Peyer's patch (tissue), 4 donors: ENCODE measurements at regions not wholly inside any gene's neighbourhood (a gene's known extent, or its start where the extent isn't known, plus 50 kb on each side); places are given as distances from the start of the nearest gene placed in this dataset.
"Not testable (repeated sequence)": the region's sequence is repeated elsewhere in the genome, so short reads cannot be mapped to it uniquely, and the experiment has no call there.

Source experiments
- DNase-seq, 3 donors: peaks; one replicate each; pipeline ENCODE4 v3.0.0-alpha.2; 2017 to 2019
- H3K27ac ChIP-seq, 4 donors: fragments of 200-600 bp; sonication (generic); one replicate each; pipeline ENCODE4 v1.5.1; 2016 to 2019
- H3K27me3 ChIP-seq, 2 donors: fragments of 200-600 bp; sonication (generic); one replicate each; pipeline ENCODE4 v1.5.1; 2019
- H3K36me3 ChIP-seq, 3 donors: fragments of 200-600 bp; sonication (generic); one replicate each; pipeline ENCODE4 v1.5.1; 2016 to 2019
- H3K4me1 ChIP-seq, 4 donors: fragments of 200-600 bp; sonication (generic); one replicate each; pipeline ENCODE4 v1.5.1; 2016 to 2019
- H3K4me3 ChIP-seq, 4 donors: fragments of 200-600 bp; sonication (generic); 1 replicate in 3 of 4; 2 replicates in 1 of 4; pipeline ENCODE4 v1.5.1; 2016 to 2019; ENCODE audit warnings: mild to moderate bottlenecking in 1 of 4
- H3K9me3 ChIP-seq, 4 donors: fragments of 200-600 bp; sonication (generic); one replicate each; pipeline ENCODE4 v1.5.1; 2016 to 2019; ENCODE audit warnings: mild to moderate bottlenecking in 1 of 4
- CTCF ChIP-seq, 6 experiments: fragments of 450-650 bp in 4 of 6; fragments of 200-600 bp in 2 of 6; sonication (generic) in 1 of 6; IDR thresholded peaks; one replicate each; pipeline ENCODE4 v1.5.1; 2017 to 2019; ENCODE audit warnings: antibody characterized with exemption in 6 of 6, mild to moderate bottlenecking in 3 of 6, moderate library complexity in 1 of 6
- POLR2A ChIP-seq, 2 donors: fragments of 450-650 bp; IDR thresholded peaks; one replicate each; pipeline ENCODE4 v1.5.1; 2017; ENCODE audit warnings: antibody characterized with exemption in 2 of 2, mild to moderate bottlenecking in 2 of 2, moderate library complexity in 2 of 2

DNA sequence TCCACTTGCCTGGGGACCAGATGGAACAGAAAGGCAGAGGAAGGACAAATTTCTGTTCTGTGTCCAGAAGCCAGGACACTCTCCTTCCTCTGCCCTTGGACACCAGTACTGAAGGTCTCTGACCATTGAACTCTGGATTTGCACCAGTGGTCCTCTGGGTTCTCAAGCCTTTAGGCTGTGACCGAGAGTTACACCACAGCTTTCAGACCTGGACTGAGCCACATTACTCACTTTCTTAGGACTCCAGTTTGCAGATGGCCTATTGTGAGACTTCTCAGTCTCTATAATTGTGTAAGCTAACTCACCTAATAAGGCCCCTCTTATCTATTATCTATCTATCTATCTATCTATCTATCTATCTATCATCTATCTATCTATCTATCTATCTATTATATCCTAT lies 295.3 kb upstream of the GALNTL6 start:
- no peak overlapping the region for H3K4me3 ChIP-seq

GRCh38 chr4:171516694-171517093 lies 296.5 kb upstream of the GALNTL6 start:
- Histone ChIP-seq H3K27ac (no peak overlapping the region), H3K4me3 (no peak overlapping the region), H3K27me3 (no peaks in the 10 kb centered on the region), H3K36me3 (no peaks in the 10 kb centered on the region), H3K4me1 (no peaks in the 10 kb centered on the region), H3K9me3 (no peaks in the 10 kb centered on the region)
- TF ChIP-seq CTCF (IDR thresholded peaks at IDR 0.05) (no peak), POLR2A (IDR thresholded peaks at IDR 0.05) (no peak)
- no peak for DNase-seq

More for the DNA sequence above, 295.3 kb upstream of the GALNTL6 start:
- TF ChIP-seq CTCF (IDR thresholded peaks at IDR 0.05) = no peak
- no peak for TF ChIP-seq POLR2A (IDR thresholded peaks at IDR 0.05)
- H3K27me3 ChIP-seq = no peaks in the 10 kb centered on the region
- no peaks in the 10 kb centered on the region for H3K4me1 ChIP-seq
- DNase-seq = no peak
- H3K27ac ChIP-seq = no peak overlapping the region
- H3K36me3 ChIP-seq = no peaks in the 10 kb centered on the region
- H3K9me3 ChIP-seq = no peaks in the 10 kb centered on the region

DNA sequence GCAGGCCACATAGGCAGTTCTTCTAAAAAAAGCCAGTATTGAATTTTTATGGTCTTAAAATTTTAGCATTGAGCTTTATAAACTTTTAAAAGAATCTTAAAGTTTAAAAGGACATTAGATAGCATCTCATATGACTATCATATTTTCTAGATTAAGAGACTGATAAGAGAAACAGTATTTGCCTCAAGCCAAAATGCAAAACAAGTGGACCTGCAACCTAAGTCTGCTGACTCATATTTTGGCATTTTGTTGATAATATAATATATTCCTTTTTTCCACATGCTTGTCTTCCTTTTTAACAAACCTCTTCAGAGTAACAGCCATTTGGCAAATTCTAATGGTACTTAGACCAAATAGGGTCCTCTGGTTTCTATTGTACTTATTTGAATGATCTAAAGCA lies 328.5 kb upstream of the GALNTL6 start:
- Histone ChIP-seq H3K27me3 (no peaks in the 10 kb centered on the region), H3K4me3 (no peak overlapping the region), H3K36me3 (no peaks in the 10 kb centered on the region), H3K9me3 (no peaks in the 10 kb centered on the region), H3K4me1 (no peaks in the 10 kb centered on the region), H3K27ac (no peak overlapping the region)
- TF ChIP-seq POLR2A (IDR thresholded peaks at IDR 0.05) = no peak
- no peak for DNase-seq

GRCh38 chr4:171478181-171478580 lies 335.0 kb upstream of the GALNTL6 start:
- TF ChIP-seq CTCF (IDR thresholded peaks at IDR 0.05) (no peak), POLR2A (IDR thresholded peaks at IDR 0.05) (no peak)
- Histone ChIP-seq H3K4me3 (no peak overlapping the region), H3K4me1 (no peaks in the 10 kb centered on the region), H3K27me3 (no peaks in the 10 kb centered on the region), H3K27ac (no peak overlapping the region), H3K9me3 (no peaks in the 10 kb centered on the region), H3K36me3 (no peaks in the 10 kb centered on the region)
- DNase-seq = no peak

DNA sequence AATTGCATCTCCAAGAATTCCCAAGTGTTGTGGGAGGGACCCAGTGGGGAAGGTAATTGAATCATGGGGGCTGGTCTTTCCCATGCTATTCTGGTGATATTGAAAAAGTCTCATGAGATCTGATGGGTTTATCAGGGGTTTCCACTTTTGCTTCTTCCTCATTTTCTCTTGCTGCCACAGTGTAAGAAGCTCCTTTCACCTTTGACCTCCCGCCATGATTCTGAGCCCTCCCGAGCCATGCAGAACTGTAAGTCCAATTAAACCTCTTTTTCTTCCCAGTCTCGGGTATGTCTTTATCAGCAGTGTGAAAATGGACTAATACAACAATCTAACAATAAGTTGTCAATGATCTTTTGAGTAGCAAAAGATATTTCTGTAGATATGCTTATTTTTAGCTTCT lies 338.1 kb upstream of the GALNTL6 start:
- H3K27me3 ChIP-seq, H3K36me3 ChIP-seq, H3K4me1 ChIP-seq, H3K4me3 ChIP-seq, H3K27ac ChIP-seq, DNase-seq, H3K9me3 ChIP-seq: not testable (repeated sequence)

DNA sequence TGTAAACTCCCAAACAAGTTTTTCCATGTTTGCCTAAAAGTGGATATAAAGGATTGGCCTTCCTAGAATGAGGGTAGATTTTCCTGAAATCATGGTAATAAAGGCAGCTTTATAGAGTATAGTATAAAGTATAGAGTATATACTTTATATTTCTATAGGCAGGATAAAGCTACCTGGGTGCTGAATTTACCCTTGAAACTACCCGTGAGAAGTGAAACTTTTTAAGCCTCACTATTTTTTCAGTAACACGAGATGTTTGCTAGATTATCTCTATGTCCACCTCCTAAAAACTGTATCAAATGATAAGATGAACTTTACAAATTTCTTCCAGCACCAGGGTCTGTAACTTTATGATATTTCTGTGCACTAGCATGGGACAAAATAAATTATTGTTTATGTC lies 340.0 kb upstream of the GALNTL6 start:
- Histone ChIP-seq H3K9me3 (no peaks in the 10 kb centered on the region), H3K27me3 (no peaks in the 10 kb centered on the region), H3K36me3 (no peaks in the 10 kb centered on the region), H3K27ac (no peak overlapping the region), H3K4me3 (no peak overlapping the region), H3K4me1 (no peaks in the 10 kb centered on the region)
- no peak for TF ChIP-seq POLR2A (IDR thresholded peaks at IDR 0.05)
- no peak for TF ChIP-seq CTCF (IDR thresholded peaks at IDR 0.05)
- DNase-seq = no peak

DNA sequence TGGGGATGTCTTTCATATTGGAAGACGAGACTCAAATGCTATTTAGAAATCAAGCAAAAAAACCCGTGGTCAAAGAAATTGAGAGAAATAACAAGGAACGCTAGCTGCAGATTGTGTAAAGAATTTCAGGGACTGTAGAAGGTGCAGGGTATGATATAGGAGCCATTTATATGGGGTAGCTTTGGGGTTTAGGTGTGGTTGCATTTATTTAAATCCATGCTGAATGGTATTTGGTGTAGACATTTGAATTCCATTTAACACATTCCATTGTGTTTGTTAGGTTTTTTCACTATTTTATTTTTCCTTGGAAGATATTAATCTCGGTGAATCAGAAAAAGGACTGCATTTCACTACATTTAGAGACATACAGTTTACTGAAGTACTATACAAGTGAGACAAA lies 341.0 kb upstream of the GALNTL6 start:
- Histone ChIP-seq H3K4me3 (no peak overlapping the region), H3K27me3 (no peaks in the 10 kb centered on the region), H3K9me3 (no peaks in the 10 kb centered on the region), H3K4me1 (no peaks in the 10 kb centered on the region), H3K36me3 (no peaks in the 10 kb centered on the region), H3K27ac (no peak overlapping the region)
- TF ChIP-seq POLR2A (IDR thresholded peaks at IDR 0.05) (no peak), CTCF (IDR thresholded peaks at IDR 0.05) (no peak)
- DNase-seq = no peak
